Gastroesophageal sphincter (tissue), 4 donors: ENCODE measurements at regions not wholly inside any gene's neighbourhood (a gene's known extent, or its start where the extent isn't known, plus 50 kb on each side); places are given as distances from the start of the nearest gene placed in this dataset.

Source experiments
- ATAC-seq: fragments of 150-250 bp; one replicate; pipeline ENCODE4 v1.9.1; 2016; ENCODE audit warnings: mild to moderate bottlenecking, moderate library complexity
- H3K27ac ChIP-seq, 4 donors: fragments of 200-600 bp; sonication (generic) in 3 of 4; 1 replicate in 3 of 4; 2 replicates in 1 of 4; pipeline ENCODE4 v1.5.1; 2016 to 2019
- H3K27me3 ChIP-seq: fragments of 200-600 bp; sonication (generic); one replicate; pipeline ENCODE4 v1.5.1; 2019
- H3K36me3 ChIP-seq, 2 donors: fragments of 200-600 bp; sonication (generic); one replicate each; pipeline ENCODE4 v1.5.1; 2019; ENCODE audit warnings: control low read depth in 1 of 2
- H3K4me1 ChIP-seq, 3 donors: fragments of 200-600 bp; sonication (generic); 1 replicate in 2 of 3; 2 replicates in 1 of 3; pipeline ENCODE4 v1.5.1; 2016 to 2019; ENCODE audit warnings: control low read depth in 2 of 3
- H3K4me3 ChIP-seq, 2 donors: fragments of 200-600 bp; sonication (generic); one replicate each; pipeline ENCODE4 v1.5.1; 2019; ENCODE audit warnings: mild to moderate bottlenecking in 1 of 2, moderate library complexity in 1 of 2
- H3K9me3 ChIP-seq, 3 donors: fragments of 200-600 bp; sonication (generic); one replicate each; pipeline ENCODE4 v1.5.1; 2017 to 2019; ENCODE audit warnings: control low read depth in 2 of 3
- EP300 ChIP-seq: sonication (generic); formaldehyde crosslinking; IDR thresholded peaks from one replicate; pipeline ENCODE4 v1.6.1; 2017; ENCODE audit warnings: antibody characterized with exemption, mild to moderate bottlenecking
- POLR2A ChIP-seq, 2 donors: fragments of 450-650 bp; IDR thresholded peaks; one replicate each; pipeline ENCODE4 v1.6.1; 2017; ENCODE audit warnings: antibody characterized with exemption in 2 of 2, mild to moderate bottlenecking in 2 of 2, moderate library complexity in 1 of 2
- POLR2AphosphoS5 ChIP-seq: sonication (generic); formaldehyde crosslinking; IDR thresholded peaks from one replicate; pipeline ENCODE4 v1.6.1; 2017; ENCODE audit warnings: antibody characterized with exemption
- WGBS, 2 donors: methylation state at CpG; one replicate each; pipeline ENCODE4 v1.1.5; 2018; ENCODE audit warnings: low coverage in 1 of 2; 5-methylcytosine and 5-hydroxymethylcytosine counted together
- TF ChIP-seq, protein P1 (sequence below), 4 experiments: fragments of 200-600 bp in 2 of 4; fragments of 450-650 bp in 2 of 4; sonication (generic) in 1 of 4; IDR thresholded peaks; one replicate each; pipeline ENCODE4 v1.5.1; 2017 to 2019; ENCODE audit warnings: antibody characterized with exemption in 4 of 4, mild to moderate bottlenecking in 2 of 4, moderate library complexity in 2 of 4

- ATAC-seq = no peak
- no peaks in the 10 kb centered on the region for H3K9me3 ChIP-seq
- H3K4me3 ChIP-seq = no peak overlapping the region
- TF ChIP-seq POLR2AphosphoS5 (no peak), POLR2A (IDR thresholded peaks at IDR 0.05) (no peak), EP300 (no peak)
- TF ChIP-seq, protein P1, sequence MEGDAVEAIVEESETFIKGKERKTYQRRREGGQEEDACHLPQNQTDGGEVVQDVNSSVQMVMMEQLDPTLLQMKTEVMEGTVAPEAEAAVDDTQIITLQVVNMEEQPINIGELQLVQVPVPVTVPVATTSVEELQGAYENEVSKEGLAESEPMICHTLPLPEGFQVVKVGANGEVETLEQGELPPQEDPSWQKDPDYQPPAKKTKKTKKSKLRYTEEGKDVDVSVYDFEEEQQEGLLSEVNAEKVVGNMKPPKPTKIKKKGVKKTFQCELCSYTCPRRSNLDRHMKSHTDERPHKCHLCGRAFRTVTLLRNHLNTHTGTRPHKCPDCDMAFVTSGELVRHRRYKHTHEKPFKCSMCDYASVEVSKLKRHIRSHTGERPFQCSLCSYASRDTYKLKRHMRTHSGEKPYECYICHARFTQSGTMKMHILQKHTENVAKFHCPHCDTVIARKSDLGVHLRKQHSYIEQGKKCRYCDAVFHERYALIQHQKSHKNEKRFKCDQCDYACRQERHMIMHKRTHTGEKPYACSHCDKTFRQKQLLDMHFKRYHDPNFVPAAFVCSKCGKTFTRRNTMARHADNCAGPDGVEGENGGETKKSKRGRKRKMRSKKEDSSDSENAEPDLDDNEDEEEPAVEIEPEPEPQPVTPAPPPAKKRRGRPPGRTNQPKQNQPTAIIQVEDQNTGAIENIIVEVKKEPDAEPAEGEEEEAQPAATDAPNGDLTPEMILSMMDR (IDR thresholded peaks at IDR 0.05) = no peak
- H3K27ac ChIP-seq = no peak overlapping the region
- no peaks in the 10 kb centered on the region for H3K27me3 ChIP-seq
- peaks cover 3 to 34% of the 10 kb centered on the region in 2 donors for H3K36me3 ChIP-seq
- H3K4me1 ChIP-seq = no peaks in the 10 kb centered on the region
Observed at GRCh38 chr13:73697166-73697565, 437.0 kb downstream of the KLF12 start.

DNA sequence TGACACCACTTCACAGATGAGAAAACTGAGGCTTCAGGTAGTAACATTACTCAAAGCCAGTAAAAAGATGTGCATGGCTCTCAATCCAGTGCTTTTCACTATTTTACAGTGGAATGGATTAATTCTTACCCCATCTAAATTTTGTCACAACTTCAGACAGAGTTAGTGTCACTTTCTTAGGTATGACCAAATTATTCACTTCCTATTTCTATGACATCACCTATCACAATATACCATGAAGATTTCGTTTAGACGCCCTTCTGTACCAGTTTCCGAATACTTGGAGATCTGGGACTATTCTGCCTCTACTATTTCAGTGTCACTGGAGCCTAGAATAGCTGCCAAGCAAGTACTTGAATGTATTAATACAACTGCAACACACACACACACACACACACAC, 437.5 kb downstream of the KLF12 start:
- Histone ChIP-seq H3K4me3 (no peak overlapping the region), H3K36me3 (peaks cover 3 to 36% of the 10 kb centered on the region in 2 donors), H3K4me1 (no peaks in the 10 kb centered on the region), H3K27ac (no peak overlapping the region), H3K27me3 (no peaks in the 10 kb centered on the region), H3K9me3 (no peaks in the 10 kb centered on the region)
- no peak for ATAC-seq
- TF ChIP-seq POLR2A (IDR thresholded peaks at IDR 0.05) (no peak), POLR2AphosphoS5 (no peak), EP300 (no peak)
- TF ChIP-seq, protein P1 (IDR thresholded peaks at IDR 0.05) = no peak
- WGBS, 2 donors = 95 to 100% methylated on average over 3 of the region's 3 CpGs

GRCh38 chr13:73696271-73696670, 437.9 kb downstream of the KLF12 start:
- no peak overlapping the region for H3K4me3 ChIP-seq
- TF ChIP-seq POLR2AphosphoS5 (no peak), POLR2A (IDR thresholded peaks at IDR 0.05) (no peak), EP300 (no peak)
- TF ChIP-seq, protein P1 (IDR thresholded peaks at IDR 0.05) = no peak
- H3K4me1 ChIP-seq = no peaks in the 10 kb centered on the region
- 73 to 88% methylated on average over 2 of the region's 2 CpGs for WGBS, 2 donors
- no peak overlapping the region for H3K27ac ChIP-seq
- no peaks in the 10 kb centered on the region for H3K27me3 ChIP-seq
- ATAC-seq = no peak
- peaks cover 3 to 36% of the 10 kb centered on the region in 2 donors for H3K36me3 ChIP-seq
- no peaks in the 10 kb centered on the region for H3K9me3 ChIP-seq

DNA sequence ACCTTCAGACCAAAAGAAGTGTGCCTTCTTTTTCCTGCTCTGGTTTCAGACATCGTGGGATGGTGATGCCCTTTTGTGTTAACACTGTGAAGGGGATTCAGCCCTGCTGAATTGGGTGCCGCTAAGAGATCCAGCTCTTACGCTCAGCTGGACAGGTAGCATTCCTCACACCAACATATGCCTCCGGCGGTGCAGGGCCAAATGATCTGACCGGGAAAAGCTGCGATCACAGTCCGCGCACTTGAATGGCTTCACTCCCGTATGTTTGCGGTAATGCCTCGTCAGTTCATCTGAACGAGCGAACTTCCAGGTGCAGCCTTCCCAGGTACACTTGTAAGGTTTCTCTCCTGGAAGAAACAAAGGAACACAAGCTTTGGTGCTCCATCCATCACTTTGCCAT, 438.9 kb downstream of the KLF12 start:
- TF ChIP-seq POLR2A (IDR thresholded peaks at IDR 0.05) (no peak), POLR2AphosphoS5 (no peak), EP300 (no peak)
- TF ChIP-seq, protein P1 (IDR thresholded peaks at IDR 0.05) = no peak
- no peak for ATAC-seq
- H3K27me3 ChIP-seq = no peaks in the 10 kb centered on the region

DNA sequence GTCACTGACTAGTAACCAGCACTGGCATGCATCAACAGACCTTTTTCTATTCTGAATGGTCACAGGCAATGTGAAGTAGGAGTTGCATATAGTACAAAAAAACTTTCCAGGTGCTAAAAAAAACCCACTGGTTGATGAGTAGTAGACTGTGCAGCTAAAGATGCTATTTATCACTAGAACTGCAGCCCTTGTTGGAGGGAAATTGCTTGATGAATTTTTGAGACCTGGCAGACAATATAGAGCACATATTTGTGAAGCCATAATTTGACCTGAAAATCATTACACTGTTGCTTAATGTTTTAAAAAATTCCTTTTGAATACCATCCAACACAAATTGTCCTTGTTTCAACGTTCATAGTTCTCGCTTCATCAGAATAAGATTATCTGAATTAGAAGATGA, 441.0 kb downstream of the KLF12 start:
- H3K9me3 ChIP-seq = no peaks in the 10 kb centered on the region
- H3K27me3 ChIP-seq = no peaks in the 10 kb centered on the region
- peaks cover 3 to 36% of the 10 kb centered on the region in 2 donors for H3K36me3 ChIP-seq
- no peak overlapping the region for H3K4me3 ChIP-seq
- no peak for ATAC-seq
- no peak overlapping the region for H3K27ac ChIP-seq
- TF ChIP-seq, protein P1 (IDR thresholded peaks at IDR 0.05) = no peak
- TF ChIP-seq POLR2AphosphoS5 (no peak), EP300 (no peak), POLR2A (IDR thresholded peaks at IDR 0.05) (no peak)
- 64 to 67% methylated on average over 2 of the region's 2 CpGs for WGBS, 2 donors
- no peaks in the 10 kb centered on the region for H3K4me1 ChIP-seq

More for the DNA sequence above, 438.9 kb downstream of the KLF12 start:
- Histone ChIP-seq H3K27ac (no peak overlapping the region), H3K4me1 (no peaks in the 10 kb centered on the region), H3K36me3 (peaks cover 3 to 36% of the 10 kb centered on the region in 2 donors), H3K9me3 (no peaks in the 10 kb centered on the region), H3K4me3 (no peak overlapping the region)
- 89 to 97% methylated on average over 3 to 11 of the region's 14 CpGs for WGBS, 2 donors
